Vagina (tissue), 2 donors: ENCODE measurements at regions not wholly inside any gene's neighbourhood (a gene's known extent, or its start where the extent isn't known, plus 50 kb on each side); places are given as distances from the start of the nearest gene placed in this dataset.

Experiments used
- POLR2A ChIP-seq, 2 donors: fragments of 450-650 bp; IDR thresholded peaks; one replicate each; pipeline ENCODE4 v1.6.1; 2017; ENCODE audit warnings: antibody characterized with exemption in 2 of 2, mild to moderate bottlenecking in 2 of 2, moderate library complexity in 2 of 2
- TF ChIP-seq, protein P1 (sequence below), 3 experiments: fragments of 450-650 bp in 2 of 3; fragments of 200-600 bp in 1 of 3; sonication (generic) in 1 of 3; IDR thresholded peaks; one replicate each; pipeline ENCODE4 v1.5.1; 2017 to 2019; ENCODE audit warnings: antibody characterized with exemption in 3 of 3, mild to moderate bottlenecking in 2 of 3, moderate library complexity in 2 of 3

- no peak for TF ChIP-seq POLR2A (IDR thresholded peaks at IDR 0.05)
- TF ChIP-seq, protein P1, sequence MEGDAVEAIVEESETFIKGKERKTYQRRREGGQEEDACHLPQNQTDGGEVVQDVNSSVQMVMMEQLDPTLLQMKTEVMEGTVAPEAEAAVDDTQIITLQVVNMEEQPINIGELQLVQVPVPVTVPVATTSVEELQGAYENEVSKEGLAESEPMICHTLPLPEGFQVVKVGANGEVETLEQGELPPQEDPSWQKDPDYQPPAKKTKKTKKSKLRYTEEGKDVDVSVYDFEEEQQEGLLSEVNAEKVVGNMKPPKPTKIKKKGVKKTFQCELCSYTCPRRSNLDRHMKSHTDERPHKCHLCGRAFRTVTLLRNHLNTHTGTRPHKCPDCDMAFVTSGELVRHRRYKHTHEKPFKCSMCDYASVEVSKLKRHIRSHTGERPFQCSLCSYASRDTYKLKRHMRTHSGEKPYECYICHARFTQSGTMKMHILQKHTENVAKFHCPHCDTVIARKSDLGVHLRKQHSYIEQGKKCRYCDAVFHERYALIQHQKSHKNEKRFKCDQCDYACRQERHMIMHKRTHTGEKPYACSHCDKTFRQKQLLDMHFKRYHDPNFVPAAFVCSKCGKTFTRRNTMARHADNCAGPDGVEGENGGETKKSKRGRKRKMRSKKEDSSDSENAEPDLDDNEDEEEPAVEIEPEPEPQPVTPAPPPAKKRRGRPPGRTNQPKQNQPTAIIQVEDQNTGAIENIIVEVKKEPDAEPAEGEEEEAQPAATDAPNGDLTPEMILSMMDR (IDR thresholded peaks at IDR 0.05) = no peak
These were observed 266.3 kb downstream of the RPS24 start for GRCh38 chr10:78299851-78300468.
